Osteoblast (primary cell): ENCODE measurements at regions not wholly inside any gene's neighbourhood (a gene's known extent, or its start where the extent isn't known, plus 50 kb on each side); places are given as distances from the start of the nearest gene placed in this dataset.

Experiments
- DNase-seq: peaks from one replicate; pipeline ENCODE4 v3.0.0; 2011; ENCODE audit warnings: low spot score, mixed read lengths; ENCODE audit not compliant: insufficient read length; ENCODE audit errors: missing footprints
- H2AFZ ChIP-seq: 2 replicates; pipeline ENCODE4 v1.6.0; 2011; ENCODE audit warnings: mild to moderate bottlenecking, low read length
- H3K27ac ChIP-seq: 2 replicates; pipeline ENCODE4 v1.5.1; 2011; ENCODE audit warnings: mild to moderate bottlenecking, low read depth, low read length, moderate library complexity
- H3K27me3 ChIP-seq: 2 replicates; pipeline ENCODE4 v1.6.0; 2012; ENCODE audit warnings: mild to moderate bottlenecking, control low read depth, inconsistent platforms, low read length, moderate library complexity; ENCODE audit not compliant: insufficient read depth
- H3K36me3 ChIP-seq: 2 replicates; pipeline ENCODE4 v1.5.1; 2011; ENCODE audit warnings: mild to moderate bottlenecking, low read length, control low read depth, moderate library complexity; ENCODE audit not compliant: insufficient read depth
- H3K4me1 ChIP-seq: 2 replicates; pipeline ENCODE4 v1.5.1; 2011; ENCODE audit warnings: mild to moderate bottlenecking, low read length, control low read depth, moderate library complexity; ENCODE audit not compliant: insufficient read depth
- H3K4me2 ChIP-seq: 2 replicates; pipeline ENCODE4 v1.6.0; 2011; ENCODE audit warnings: mild to moderate bottlenecking, low read length; ENCODE audit not compliant: insufficient read depth
- H3K4me3 ChIP-seq: fragments of 200-600 bp; sonication (generic); 3 replicates; pipeline ENCODE4 v1.5.1; 2012; ENCODE audit warnings: mild to moderate bottlenecking, low read length, inconsistent platforms; ENCODE audit not compliant: insufficient read depth
- H3K79me2 ChIP-seq: 2 replicates; pipeline ENCODE4 v1.6.0; 2012; ENCODE audit warnings: mild to moderate bottlenecking, low read length, control low read depth, inconsistent platforms; ENCODE audit not compliant: insufficient read depth
- H3K9me3 ChIP-seq: 2 replicates; pipeline ENCODE4 v1.5.1; 2011; ENCODE audit warnings: low read depth, low read length, control low read depth
- H4K20me1 ChIP-seq: 2 replicates; pipeline ENCODE4 v1.6.0; 2012; ENCODE audit warnings: mild to moderate bottlenecking, low read length, control low read depth; ENCODE audit not compliant: insufficient read depth
- TF ChIP-seq, protein P1 (sequence below): IDR thresholded peaks from 2 replicates; pipeline ENCODE4 v1.5.1; 2011; ENCODE audit warnings: mild to moderate bottlenecking, low read depth, low read length, moderate library complexity; ENCODE audit errors: extremely low read depth

DNA sequence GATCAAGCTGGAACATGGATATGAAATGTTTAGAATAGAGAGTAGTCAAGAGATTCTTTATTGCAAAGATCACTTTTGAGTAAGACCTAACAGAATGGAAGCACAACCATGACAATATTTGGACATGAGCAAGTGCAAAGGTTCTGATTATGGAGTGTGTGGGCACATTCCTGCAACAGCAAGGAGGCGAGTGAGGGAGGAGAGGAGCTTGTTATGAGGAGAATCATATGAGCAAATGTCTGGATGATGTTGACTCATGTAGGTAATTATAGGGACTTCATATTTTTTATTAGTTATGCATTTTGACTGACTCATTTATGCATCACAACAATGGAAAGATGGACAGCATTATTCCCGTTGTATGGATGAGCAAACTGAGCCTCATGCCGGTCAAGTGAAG is 100.8 kb upstream of the SLC35B3 start:
- Histone ChIP-seq H3K27me3 (no peaks in the 10 kb centered on the region), H2AFZ (no peak overlapping the region), H3K4me2 (no peak overlapping the region), H3K36me3 (no peaks in the 10 kb centered on the region), H3K4me1 (no peaks in the 10 kb centered on the region), H4K20me1 (no peaks in the 10 kb centered on the region), H3K79me2 (no peaks in the 10 kb centered on the region), H3K27ac (no peak overlapping the region), H3K4me3 (no peak overlapping the region), H3K9me3 (no peaks in the 10 kb centered on the region)
- TF ChIP-seq, protein P1, sequence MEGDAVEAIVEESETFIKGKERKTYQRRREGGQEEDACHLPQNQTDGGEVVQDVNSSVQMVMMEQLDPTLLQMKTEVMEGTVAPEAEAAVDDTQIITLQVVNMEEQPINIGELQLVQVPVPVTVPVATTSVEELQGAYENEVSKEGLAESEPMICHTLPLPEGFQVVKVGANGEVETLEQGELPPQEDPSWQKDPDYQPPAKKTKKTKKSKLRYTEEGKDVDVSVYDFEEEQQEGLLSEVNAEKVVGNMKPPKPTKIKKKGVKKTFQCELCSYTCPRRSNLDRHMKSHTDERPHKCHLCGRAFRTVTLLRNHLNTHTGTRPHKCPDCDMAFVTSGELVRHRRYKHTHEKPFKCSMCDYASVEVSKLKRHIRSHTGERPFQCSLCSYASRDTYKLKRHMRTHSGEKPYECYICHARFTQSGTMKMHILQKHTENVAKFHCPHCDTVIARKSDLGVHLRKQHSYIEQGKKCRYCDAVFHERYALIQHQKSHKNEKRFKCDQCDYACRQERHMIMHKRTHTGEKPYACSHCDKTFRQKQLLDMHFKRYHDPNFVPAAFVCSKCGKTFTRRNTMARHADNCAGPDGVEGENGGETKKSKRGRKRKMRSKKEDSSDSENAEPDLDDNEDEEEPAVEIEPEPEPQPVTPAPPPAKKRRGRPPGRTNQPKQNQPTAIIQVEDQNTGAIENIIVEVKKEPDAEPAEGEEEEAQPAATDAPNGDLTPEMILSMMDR, result no peak
- no peak for DNase-seq

DNA sequence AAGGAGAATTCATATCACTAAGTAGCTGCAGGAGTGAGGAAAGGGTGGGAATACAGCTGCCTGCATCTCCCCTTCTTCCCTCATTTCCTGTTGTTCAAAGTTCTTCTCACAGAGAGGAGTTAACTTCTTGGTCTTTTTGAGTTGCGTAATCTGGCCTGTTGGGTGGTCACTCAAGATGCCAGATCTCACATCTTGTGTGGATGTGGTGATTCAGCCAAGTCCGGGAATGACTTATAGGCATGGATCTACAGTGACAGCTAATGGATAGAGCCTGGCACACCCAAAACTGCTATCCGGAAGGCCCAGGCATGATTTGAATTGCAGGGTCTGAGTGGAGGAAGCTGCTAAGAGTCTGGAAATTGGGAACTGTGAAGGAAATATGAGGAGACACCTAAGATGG is 100.2 kb upstream of the SLC35B3 start:
- Histone ChIP-seq H3K4me2 (no peak overlapping the region), H3K79me2 (no peaks in the 10 kb centered on the region), H4K20me1 (no peaks in the 10 kb centered on the region), H2AFZ (no peak overlapping the region), H3K27me3 (no peaks in the 10 kb centered on the region), H3K4me3 (no peak overlapping the region), H3K4me1 (no peaks in the 10 kb centered on the region), H3K27ac (no peak overlapping the region), H3K9me3 (no peaks in the 10 kb centered on the region), H3K36me3 (no peaks in the 10 kb centered on the region)
- DNase-seq, result no peak
- TF ChIP-seq, protein P1, result no peak

DNA sequence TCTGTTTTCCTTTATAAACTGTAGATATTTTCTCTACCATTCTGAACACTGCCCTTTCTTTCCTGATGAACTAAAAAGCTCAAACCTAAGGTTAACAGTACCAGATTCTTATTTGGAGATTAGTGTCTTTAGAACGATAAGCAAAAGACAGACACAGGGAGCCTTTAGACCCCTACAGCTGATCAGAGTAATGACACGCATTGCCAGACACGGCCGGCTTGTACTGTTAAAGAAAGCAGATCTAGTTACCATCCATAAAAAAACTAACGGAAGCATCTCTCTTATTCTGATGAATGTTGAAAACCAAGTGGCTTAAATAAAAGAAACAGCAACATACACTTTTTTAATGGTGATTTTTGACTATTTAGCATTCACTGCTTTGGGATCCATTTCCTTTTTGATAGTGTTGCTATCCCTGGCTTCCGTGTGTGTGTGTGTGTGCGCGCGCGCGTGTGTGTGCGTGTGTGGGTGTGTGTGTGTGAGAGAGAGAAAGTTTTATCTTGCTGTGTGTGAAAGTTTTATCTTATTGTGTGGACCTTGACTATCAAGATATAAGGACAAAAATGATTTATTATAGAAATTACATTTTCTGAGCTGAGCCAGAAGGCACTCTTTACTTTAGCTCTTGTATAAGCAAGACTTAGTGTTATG is 95.6 kb upstream of the SLC35B3 start:
- TF ChIP-seq, protein P1, result no peak
- Histone ChIP-seq H2AFZ (no peak overlapping the region), H3K4me1 (no peaks in the 10 kb centered on the region), H3K27ac (no peak overlapping the region), H4K20me1 (no peaks in the 10 kb centered on the region), H3K27me3 (no peaks in the 10 kb centered on the region), H3K79me2 (no peaks in the 10 kb centered on the region), H3K4me2 (no peak overlapping the region), H3K9me3 (no peaks in the 10 kb centered on the region), H3K4me3 (no peak overlapping the region), H3K36me3 (no peaks in the 10 kb centered on the region)
- peak; percentile 52 for DNase-seq

DNA sequence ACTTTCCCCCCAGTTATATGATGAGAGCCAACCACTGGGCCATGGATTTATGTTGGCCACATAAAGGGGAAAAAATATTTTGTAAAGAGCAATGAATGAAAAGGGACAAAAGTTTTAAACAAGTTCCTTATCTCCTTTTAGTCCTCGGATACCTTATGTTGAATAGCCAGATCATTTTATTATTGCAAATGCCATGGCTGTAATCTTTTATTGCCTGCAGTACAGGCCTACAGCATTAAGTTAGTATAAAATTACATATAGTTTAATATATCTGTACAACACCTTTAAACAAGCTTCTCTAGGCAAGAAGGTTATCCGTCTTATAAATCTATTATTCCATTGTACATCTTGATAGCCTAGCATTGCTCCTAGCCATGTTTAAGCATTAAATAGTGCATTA is 93.9 kb upstream of the SLC35B3 start:
- Histone ChIP-seq H3K27me3 (no peaks in the 10 kb centered on the region), H3K27ac (no peak overlapping the region), H2AFZ (no peak overlapping the region), H3K79me2 (no peaks in the 10 kb centered on the region), H3K4me2 (no peak overlapping the region), H3K36me3 (no peaks in the 10 kb centered on the region), H3K9me3 (no peaks in the 10 kb centered on the region), H3K4me3 (no peak overlapping the region), H3K4me1 (no peaks in the 10 kb centered on the region), H4K20me1 (no peaks in the 10 kb centered on the region)
- TF ChIP-seq, protein P1, result no peak
- DNase-seq, result no peak
